ENCODE measurements at regions not wholly inside any gene's neighbourhood (a gene's known extent, or its start where the extent isn't known, plus 50 kb on each side); places are given as distances from the start of the nearest gene placed in this dataset.

- TF ChIP-seq NR2C2 (CRISPR knock-in tag; IDR thresholded peaks at IDR 0.05): no peak
- no peak for TF ChIP-seq NR2C2 (tag; IDR thresholded peaks at IDR 0.05)
- no peak for TF ChIP-seq ZNF592 (IDR thresholded peaks at IDR 0.05)
- TF ChIP-seq ZNF24 (IDR thresholded peaks at IDR 0.05): no peak
Observed at GRCh38 chr12:7581625-7582024, 78.0 kb upstream of the CD163 start (continued).

- Histone ChIP-seq H3K4me1 (replicated peaks in 1 of 2; ENCODE audit: control insufficient read depth in 2 of 2, insufficient read depth in 2 of 2, low read length in 2 of 2) (no peaks in the 10 kb centered on the region), H3K9me1 (ENCODE audit: control insufficient read depth, insufficient read depth, low read length) (no peaks in the 10 kb centered on the region), H4K20me1 (replicated peaks; ENCODE audit: control insufficient read depth, insufficient read depth, low read length) (no peaks in the 10 kb centered on the region), H2AFZ (ENCODE audit: low read depth, low read length) (no peak overlapping the region), H3K4me3 (no peak overlapping the region), H3K79me2 (ENCODE audit: control insufficient read depth, insufficient read depth, low read length) (no peaks in the 10 kb centered on the region), H3K9ac (ENCODE audit: insufficient read depth in 1 of 2, low read depth in 2 of 2, low read length in 2 of 2) (no peak overlapping the region), H3K36me3 (ENCODE audit: control insufficient read depth, insufficient read depth, low read length) (no peaks in the 10 kb centered on the region), H3K9me3 (replicated peaks; ENCODE audit: control insufficient read depth, insufficient read depth, low read depth, low read length) (no peaks in the 10 kb centered on the region), H3K27me3 (ENCODE audit: control insufficient read depth in 2 of 2, insufficient read depth in 2 of 2, low read length in 2 of 2) (no peaks in the 10 kb centered on the region), H3K27ac (ENCODE audit: extremely low read depth, low read depth, low read length) (no peak overlapping the region), H3K4me2 (ENCODE audit: insufficient read depth, low read length) (no peak overlapping the region)
- DNase-seq (ENCODE audit: extremely low read depth in 1 of 4, low spot score in 3 of 4) (no peak), FAIRE-seq (no peak), ATAC-seq (no peak)
- ChIA-PET CTCF (ENCODE audit: low intra/inter-chr PET ratio) (no interaction called here), POLR2A (no interaction called here)
- TF ChIP-seq NFE2 (IDR thresholded peaks at IDR 0.05; ENCODE audit: low read depth) (no peak), MCM5 (IDR thresholded peaks at IDR 0.05; ENCODE audit: low read depth) (no peak), ZNF212 (CRISPR knock-in tag; IDR thresholded peaks at IDR 0.05) (no peak), ZNF277 (CRISPR knock-in tag; IDR thresholded peaks at IDR 0.05; ENCODE audit: borderline replicate concordance) (no peak)
- intact Hi-C loops (cut with micrococcal nuclease) (no loop called here), in situ Hi-C loops (cut with MboI) (no loop called here)
- BruUV-seq (replicated peaks): no TSS peak
- WGBS (ENCODE audit: insufficient coverage, low coverage, missing lambda C conversion rate): 0% methylated on average over 2 of the region's 2 CpGs
Observed at GRCh38 chr12:7581046-7581445, 77.5 kb upstream of the CD163 start.

Measured in K562 (cell line).